HT1080 (cell line): ENCODE measurements at regions not wholly inside any gene's neighbourhood (a gene's known extent, or its start where the extent isn't known, plus 50 kb on each side); places are given as distances from the start of the nearest gene placed in this dataset.
"Not testable (repeated sequence)": the region's sequence is repeated elsewhere in the genome, so short reads cannot be mapped to it uniquely, and the experiment has no call there.

ENCODE experiments used
- DNase-seq: peaks from one replicate; pipeline ENCODE4 v3.0.0-alpha.2; 2015; ENCODE audit warnings: low read depth

DNA sequence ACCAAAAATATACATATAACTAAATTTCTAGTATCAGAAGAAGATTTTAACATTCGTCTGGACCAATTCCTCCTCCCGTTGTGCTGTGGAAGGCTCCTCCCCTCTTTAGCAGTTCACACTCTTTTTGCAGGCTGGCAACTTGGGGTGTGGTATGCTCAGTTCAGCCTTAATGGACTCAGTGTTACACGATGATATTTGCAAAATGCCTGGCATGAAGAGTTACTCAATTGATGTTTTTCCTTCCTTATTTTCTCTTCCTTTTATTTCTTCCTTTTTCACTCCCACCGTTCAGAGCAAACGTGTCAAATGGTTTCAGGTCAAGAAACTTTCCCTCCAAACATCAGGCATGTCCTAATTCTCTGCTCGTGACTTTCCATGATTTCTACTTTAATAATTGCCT, 248.3 kb downstream of the PHF14 start:
- no peak for DNase-seq

DNA sequence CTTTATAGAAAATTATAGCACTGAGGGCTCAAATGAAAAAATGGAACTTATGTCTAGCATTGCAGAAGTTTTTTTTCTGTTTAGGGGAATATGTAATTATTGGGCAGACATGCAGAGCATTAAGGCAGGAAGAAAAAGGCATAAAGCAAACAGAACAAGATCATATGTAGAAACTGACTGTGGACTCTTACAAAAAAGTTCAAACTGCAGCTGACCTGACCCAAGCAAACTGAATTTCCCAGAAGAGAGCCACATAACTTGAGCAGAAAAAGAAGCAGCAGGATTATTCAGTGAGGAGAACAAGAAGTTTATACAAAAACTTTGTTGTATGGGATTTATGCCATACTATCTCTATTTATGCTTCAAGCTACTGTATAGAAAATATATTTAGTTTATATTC, 250.9 kb downstream of the PHF14 start:
- no peak for DNase-seq

DNA sequence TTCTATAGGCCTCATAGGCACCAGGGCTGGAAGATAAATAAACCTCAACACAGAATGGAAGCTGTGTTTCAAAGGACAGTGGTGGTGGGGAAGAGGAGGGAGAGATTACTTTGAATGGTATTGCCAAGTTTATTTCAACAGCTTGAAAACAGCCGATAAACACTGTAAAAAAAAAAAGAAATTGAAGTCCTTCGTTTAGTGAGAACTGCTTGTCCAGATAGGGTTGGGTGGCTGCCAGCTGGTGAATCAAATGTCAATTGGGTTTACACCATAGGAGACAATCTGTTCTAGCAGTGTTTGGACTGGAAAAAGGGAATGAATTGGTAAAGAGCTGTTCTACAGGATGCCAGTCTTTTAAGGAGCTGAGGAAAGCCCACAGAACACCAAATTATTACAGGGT, 254.8 kb downstream of the PHF14 start:
- DNase-seq: peak; percentile 14

DNA sequence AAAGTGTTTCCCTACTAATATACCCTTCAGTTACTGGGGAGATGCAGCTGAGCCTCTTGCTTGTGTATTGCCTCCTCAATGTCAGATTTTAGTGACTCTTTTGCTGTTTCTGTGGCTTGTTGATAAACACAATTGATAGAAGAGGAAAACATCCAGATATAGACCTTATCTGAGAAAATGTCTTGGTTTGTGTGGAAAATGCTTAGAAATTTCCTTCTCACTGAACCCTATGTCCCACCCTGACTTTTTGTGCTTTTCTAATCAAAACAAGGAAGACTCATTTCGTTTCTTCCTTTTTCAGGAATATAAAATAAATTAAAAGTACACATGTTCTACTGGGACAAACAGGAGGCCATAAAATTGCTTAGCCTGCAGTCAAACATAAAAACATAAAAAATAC, 257.5 kb downstream of the PHF14 start:
- DNase-seq: no peak

DNA sequence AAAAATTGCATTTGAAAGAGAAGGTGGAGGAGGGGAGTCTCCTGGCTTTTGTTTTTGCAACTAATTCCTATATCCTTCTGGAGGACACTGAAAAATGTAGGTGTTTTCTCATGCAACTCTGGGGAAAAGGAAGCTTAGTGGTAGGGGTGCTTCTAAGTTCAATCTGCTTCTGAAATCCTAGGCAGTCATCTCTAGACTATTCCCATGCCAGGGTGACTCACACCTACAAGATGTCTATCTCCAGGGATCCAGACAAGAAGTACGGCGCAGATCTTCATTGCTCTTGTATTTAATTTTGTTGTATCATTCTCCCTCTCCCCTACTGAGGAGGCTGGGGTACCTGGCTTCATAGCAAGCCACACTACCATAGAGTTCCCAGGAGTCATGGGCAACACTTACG, 258.8 kb downstream of the PHF14 start:
- DNase-seq: peak; percentile 27

DNA sequence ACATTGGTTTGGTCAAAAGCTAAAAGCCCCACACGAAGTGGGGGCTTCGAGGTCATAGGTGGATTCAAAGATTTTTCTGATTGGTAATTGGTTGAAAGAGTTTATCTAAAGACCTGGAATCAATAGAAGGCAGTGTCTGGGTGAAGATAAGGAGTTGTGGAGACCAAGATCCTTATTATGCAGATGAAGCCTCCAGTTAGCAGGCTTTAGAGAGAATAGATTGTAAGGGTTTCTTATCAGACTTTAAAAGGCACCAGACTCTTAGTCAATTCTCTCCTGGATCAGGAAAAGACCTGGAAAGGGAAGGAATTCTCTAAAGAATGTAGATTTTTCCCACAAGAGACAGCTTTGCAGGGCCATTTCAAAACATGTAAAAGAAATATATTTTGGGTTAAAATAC, 260.2 kb downstream of the PHF14 start:
- DNase-seq: no peak

DNA sequence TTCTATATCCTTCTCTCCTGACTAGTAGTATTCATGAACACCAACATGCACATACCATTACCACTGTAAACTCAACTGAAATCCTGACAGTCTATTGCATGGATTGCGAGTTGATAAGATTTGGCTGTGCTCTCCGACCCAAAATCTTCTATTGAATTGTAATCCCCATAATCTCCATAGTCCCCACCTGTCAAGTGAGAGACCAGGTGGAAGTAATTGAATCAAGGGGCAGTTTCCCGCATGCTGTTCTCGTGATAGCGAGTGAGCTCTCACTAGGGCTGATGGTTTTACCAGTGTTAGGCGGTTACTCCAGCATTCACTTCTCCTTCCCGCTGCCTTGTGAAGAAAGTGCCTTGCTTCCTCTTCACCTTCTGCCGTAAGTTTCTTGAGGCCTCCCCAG, 261.8 kb downstream of the PHF14 start:
- DNase-seq: no peak

DNA sequence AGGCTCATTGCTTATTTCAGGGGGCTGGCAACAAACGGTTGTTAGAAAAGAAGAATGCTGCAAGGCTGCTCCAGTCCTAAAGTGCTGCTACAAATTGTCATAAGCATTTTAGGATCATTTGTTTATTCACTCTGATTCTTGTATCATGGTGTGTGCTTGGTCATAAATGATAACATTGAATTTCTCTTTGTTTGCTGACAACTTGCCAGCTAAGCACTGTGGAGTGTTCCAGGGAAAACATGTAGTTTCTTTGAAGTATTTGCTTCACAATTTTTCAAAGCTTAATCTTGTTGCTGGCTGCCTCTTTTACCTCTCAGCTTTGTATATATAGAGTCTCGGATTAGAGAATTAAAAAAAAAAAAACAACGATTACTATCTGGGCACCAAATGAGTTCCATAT, 263.0 kb downstream of the PHF14 start:
- DNase-seq: no peak

DNA sequence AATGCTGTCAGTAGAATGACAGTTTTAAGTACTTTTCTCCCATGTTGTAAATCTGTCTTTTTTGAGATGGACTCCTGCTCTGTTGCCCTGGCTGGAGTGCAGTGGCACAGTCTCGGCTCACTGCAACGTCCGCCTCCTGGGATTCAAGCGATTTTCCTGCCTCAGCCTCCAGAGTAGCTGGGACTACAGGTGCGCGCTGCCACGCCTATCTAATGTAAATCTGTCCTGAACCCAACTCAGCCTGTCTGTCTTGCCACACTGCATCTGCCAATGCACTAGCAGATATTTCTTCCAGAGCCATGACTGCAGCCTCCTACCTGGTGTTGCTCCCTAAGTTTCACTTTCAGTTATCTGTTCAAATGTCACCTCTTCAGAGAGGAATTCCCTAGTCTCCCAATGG, 264.1 kb downstream of the PHF14 start:
- no peak for DNase-seq

DNA sequence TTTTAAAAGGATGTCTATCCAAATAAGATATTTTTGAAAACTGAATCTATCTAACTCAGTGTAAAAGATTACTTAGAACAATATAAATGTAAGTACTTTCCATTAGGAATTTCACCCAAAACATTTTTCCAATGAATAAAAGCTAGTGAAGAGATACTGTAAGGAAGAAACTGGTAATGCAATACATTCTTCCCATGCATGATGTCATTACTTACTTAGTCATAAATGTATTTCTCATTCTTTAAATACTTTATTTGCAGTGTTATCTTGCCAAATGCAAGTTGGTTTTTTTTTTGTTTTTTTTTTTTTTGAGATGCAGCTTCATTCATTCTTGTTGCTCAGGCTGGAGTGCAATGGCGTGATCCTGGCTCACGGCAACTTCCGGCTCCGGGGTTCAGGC, 265.6 kb downstream of the PHF14 start:
- DNase-seq: peak; percentile 11

DNA sequence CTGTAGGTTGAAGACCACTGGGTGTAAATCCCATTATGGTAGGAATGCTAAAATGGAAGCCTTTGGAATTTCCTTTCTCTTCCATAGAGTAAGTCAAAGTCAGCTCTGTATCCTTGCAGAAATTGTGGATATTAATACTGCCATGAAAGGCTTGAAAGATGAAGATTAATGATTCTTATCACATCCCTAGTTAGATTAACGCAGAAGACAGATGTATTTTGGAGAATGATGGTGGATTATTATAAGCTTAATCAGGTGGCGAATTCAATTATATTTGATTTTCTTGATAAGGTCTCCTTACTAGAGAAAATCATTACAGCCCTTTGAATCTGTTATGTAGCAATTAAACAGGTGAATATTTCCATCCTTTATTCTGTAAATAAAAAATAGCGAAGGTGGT, 270.1 kb downstream of the PHF14 start:
- DNase-seq: no peak

DNA sequence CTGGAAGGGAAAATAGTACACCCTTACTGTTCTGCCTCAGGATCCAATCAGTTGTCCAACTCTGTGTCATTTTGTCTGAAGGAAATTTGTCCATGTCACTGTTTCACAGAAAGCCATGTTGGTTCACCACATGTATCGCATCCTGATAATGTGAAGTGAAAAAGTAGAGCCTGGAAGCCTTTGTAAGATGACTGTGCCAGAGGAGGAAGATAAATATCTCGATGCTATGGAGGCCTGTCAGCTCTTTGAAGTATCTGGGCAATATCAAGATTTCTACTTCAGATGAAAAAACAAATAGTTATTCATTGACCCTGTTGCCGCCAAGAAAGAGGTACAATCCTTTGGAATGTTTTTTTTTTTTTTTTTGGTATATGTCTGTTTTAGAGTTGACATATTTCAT, 270.5 kb downstream of the PHF14 start:
- no peak for DNase-seq

DNA sequence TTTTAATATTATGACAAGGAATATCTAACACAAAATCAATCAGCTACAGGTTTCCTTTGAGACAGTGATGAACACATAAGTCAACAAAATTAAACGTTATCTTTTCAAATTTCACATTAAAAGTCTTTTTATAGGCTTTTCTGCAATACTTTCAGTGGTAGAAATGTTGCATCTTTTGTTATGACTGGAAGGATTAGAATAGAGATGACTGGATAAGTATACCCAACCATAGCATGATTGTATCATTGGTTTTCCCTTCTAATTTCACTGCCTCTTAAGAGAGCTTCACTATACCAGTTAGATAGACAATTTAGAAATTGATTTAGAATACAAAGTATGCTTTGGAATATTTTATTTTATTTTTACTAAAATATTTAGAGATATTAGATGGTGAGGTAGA, 273.9 kb downstream of the PHF14 start:
- no peak for DNase-seq

DNA sequence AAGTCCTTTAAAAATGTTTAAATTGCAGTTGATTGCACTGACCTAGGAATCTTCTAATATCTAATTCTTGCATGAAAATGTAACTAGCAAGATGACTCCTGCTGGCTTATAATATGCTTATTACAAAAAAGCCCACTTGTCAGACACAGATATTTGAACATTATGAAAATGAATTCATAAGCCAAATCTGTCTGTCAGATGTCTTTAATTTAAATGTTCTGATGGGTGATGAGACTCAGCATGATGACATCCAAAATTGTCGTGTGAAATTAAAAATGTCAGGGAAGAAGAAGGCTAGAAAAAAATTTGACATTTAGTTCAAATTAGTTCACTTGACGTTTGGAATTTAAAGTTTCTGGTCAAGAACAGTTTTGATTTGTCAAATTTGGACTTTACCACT, 277.8 kb downstream of the PHF14 start:
- DNase-seq: no peak

DNA sequence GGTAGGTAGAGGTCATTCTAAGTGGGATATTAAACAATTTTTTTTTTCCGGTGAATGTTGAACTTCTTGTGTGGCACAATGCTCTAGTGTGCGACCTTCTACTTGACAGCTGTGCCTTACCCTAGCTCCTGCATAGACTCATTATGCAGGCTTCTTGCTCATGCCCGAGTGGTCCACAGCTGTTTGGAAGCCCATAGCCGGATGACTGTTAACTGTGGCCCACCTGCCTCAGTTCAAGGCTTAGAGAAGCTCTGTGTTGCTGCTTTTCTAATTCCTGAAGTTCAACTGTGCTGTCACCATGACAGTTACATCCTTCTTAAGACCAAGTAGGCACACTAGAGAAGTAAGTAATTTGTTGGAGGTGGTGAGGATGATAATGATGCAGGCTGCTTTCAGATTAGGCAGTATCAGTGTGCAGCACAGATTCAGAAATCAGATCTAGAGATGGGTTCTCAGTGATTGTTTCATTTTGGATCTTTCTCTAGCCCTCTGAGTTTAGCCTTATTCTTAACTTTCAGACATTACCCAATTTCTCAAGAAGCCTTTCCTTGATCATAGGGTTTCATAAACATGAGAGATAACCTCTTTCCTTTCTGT, 278.4 kb downstream of the PHF14 start:
- no peak for DNase-seq

DNA sequence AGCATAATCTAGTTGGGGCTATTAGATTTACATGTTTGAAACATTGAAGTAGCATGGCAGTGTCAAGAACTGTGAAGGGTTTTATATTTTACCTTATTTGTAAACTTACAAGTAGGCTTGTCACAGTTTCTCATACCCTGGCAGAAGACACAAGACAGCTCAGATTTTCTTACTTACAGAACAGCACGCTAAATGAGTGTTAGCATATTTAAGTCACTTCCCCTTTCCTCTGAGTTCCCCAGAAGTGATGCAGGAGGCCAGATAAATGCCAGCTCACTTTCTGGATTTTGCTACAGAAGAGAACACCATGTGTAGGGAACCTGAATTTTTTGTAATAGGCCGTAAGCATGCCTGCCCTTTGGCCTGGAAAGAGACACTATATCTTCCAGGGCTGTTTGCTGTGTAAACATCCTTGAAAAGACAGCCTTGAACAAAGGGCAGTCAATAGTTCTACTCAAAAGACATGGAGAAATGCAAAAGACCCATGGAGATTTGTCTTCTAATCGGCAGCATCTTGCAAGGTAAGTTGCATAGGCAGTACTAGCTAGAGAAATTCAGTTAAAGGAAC, 279.1 kb downstream of the PHF14 start:
- no peak for DNase-seq

DNA sequence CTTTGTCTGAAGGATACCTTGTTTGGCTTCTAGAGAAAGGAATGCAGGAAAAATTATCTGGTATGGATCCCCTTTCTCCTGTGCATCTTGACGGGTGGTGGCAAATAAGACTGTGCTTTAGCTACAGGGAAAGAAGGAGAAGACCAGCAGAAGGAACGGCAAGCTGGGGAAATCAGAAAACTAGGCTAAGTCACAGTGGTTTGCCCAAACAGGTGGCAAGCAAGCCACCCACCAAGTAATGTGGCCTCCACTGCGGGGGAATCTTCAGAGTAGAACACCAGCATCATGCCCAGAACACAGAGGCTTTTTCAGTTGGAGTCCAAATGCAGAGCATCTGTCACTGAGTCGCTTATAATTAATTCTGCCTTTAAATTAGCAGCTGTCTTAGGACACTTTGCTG, 282.8 kb downstream of the PHF14 start:
- no peak for DNase-seq

DNA sequence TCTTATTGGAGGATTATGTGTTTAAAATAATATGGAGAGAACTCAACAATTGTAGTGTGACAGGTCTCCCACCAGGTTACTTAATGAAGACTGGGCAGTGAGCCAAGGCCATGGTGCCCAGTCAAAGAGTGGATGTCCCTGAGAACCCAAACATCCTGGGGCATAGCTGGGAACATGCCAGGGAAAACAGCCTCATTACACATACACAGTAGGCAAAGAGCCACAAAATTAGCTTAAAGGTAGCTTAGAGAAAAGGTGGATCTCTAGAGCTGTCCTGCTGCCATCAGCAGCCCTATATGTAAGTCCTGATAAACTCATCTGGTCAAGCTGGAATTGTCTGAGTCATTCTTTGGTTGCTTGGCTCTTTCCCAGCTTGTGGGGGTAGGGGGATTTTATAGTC, 287.8 kb downstream of the PHF14 start:
- DNase-seq: peak; percentile 31

DNA sequence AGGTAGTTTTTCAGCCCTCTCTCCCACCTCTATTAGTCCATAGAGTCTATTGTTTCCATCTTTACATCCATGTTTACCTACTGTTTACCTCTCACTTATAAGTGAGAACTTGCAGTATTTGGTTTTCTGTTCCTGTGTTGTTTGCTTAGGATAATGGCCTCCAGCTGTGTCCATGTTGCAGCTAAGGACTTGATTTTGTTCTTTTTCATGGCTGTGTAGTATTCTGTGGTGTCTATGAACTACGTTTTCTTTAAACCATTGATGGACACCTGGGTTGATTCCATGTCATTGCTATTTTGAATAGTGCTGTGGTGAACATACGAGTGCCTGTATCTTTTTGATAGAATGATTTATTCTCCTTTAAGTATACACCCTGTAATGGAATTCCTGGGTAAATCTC, 292.4 kb downstream of the PHF14 start:
- no peak for DNase-seq

DNA sequence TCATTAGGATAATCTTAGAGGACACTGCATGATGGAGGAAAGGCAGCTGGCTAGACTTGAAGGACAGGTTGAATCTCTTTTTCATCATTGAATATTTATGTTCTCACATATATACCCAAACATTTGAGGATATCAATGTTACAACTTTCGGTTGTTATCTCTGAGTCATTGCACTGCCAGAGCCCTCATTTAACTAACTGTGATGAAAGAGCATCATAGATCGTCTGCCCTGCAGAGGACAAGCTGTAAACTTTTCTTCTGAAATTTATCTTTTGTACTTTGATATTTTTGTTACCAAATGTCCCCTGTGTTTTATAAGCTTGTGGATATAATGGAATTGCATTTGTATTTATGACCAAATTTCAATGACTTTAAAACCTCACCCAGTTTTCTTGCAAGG, 298.7 kb downstream of the PHF14 start:
- no peak for DNase-seq

DNA sequence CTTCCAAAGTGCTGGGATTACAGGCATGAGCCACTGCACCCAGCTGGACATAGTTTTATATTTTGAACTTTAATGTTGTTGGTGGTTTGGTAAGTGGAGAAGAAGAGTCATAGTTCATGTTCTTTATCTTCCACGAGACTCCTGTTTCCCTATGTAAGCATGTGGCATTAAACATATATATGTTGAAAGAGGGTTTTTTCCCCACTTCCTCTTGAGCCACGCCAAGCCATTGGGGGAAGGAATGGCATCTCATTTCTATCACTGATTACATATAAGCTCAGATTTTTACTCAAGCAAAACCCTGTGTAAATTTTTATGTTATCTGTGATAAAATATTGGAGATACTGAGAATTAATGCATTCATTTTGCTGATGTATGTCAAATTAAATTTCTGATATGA, 300.4 kb downstream of the PHF14 start:
- DNase-seq: no peak

DNA sequence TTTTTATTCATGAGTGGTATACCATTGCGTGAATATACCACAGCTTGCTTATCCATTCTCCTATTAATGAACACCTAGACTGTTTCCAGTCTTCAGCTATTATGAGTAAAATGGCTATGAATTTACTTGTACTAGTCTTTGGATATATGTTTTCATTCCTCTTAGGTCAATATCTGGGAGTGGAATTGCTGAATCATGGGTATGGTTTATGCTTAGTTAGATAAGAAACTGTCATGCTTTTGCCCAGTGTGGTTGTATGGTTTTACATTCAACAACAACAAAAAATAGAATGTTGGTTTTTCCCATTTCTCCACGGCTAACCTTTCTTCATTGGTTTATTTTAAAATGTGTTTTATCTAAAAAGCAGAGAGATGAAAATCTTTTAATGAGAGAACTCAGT, 308.3 kb downstream of the PHF14 start:
- no peak for DNase-seq

DNA sequence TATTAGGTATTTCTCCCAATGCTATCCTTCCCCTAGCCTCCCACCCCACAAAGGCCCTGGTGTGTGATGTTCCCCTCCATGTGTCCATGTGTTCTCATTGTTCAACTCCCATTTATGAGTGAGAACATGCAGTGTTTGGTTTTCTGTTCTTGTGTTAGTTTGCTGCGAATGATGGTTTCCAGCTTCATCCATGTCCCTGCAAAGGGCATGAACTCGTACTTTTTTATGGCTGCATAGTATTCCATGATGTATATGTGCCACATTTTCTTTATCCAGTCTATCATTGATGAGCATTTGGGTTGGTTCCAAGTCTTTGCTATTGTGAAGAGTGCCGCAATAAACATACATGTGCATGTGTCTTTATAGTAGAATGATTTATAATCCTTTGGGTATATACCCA, 309.9 kb downstream of the PHF14 start:
- not testable (repeated sequence) for DNase-seq

DNA sequence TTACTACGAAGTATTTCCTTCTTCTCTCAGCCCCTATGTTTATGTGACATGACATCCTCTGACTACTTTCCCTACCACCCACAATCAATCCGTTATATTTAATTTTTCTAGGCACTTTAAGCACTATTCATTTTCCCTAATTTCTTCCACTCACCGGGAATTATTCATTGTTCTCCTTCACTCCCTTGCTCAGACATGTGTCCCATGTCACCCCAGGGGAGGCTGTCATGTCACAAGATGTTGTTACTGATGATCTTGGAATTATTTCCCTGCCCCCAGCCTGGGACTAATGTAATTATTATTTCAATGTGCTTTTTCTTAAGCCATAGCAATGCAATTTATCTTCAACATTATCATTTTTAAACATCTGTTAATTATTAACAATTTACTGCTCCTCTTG, 317.2 kb downstream of the PHF14 start:
- no peak for DNase-seq
